LNCaP clone FGC (cell line): ENCODE measurements at regions not wholly inside any gene's neighbourhood (a gene's known extent, or its start where the extent isn't known, plus 50 kb on each side); places are given as distances from the start of the nearest gene placed in this dataset.

Experiments used
- DNase-seq: peaks from one replicate; pipeline ENCODE4 v3.0.0-alpha.2; 2011; ENCODE audit warnings: low read depth
- H3K4me3 ChIP-seq: 2 replicates; pipeline ENCODE4 v1.5.1; 2011; ENCODE audit warnings: mild to moderate bottlenecking, low read depth, low read length, control low read depth
- CTCF ChIP-seq: IDR thresholded peaks from 2 replicates; pipeline ENCODE4 v1.5.1; 2012; ENCODE audit warnings: mild to moderate bottlenecking; ENCODE audit not compliant: control insufficient read depth, insufficient read depth; ENCODE audit errors: extremely low read depth

- TF ChIP-seq CTCF = no peak
- no peak for DNase-seq
- no peak overlapping the region for H3K4me3 ChIP-seq
These were observed 375.2 kb downstream of the TRIB2 start for GRCh38 chr2:13091861-13092378.

- no peak for TF ChIP-seq CTCF
- no peak for DNase-seq
- no peak overlapping the region for H3K4me3 ChIP-seq
These were observed 376.8 kb downstream of the TRIB2 start for GRCh38 chr2:13093416-13093991.

- no peak for TF ChIP-seq CTCF
These were observed 385.8 kb downstream of the TRIB2 start for GRCh38 chr2:13102397-13103063.

GRCh38 chr2:13103151-13103550, 386.4 kb downstream of the TRIB2 start:
- no peak for TF ChIP-seq CTCF
- no peak for DNase-seq
- no peak overlapping the region for H3K4me3 ChIP-seq

More at GRCh38 chr2:13102397-13103063, 385.8 kb downstream of the TRIB2 start:
- H3K4me3 ChIP-seq = no peak overlapping the region
- no peak for DNase-seq

- DNase-seq = no peak
- no peak for TF ChIP-seq CTCF
- no peak overlapping the region for H3K4me3 ChIP-seq
These were observed 387.2 kb downstream of the TRIB2 start for GRCh38 chr2:13103778-13104493.

- TF ChIP-seq CTCF = no peak
- DNase-seq = no peak
- H3K4me3 ChIP-seq = no peak overlapping the region
These were observed 388.0 kb downstream of the TRIB2 start for GRCh38 chr2:13104723-13105122.
